NB4 (cell line): ENCODE measurements at regions not wholly inside any gene's neighbourhood (a gene's known extent, or its start where the extent isn't known, plus 50 kb on each side); places are given as distances from the start of the nearest gene placed in this dataset.
A peak's percentile ranks its signal among the peaks of the same experiment; 100 is the strongest.

Source experiments
- DNase-seq: peaks from one replicate; pipeline ENCODE4 v3.0.0; 2010; ENCODE audit warnings: low read depth
- H3K4me3 ChIP-seq: one replicate; pipeline ENCODE4 v1.5.1; 2011; ENCODE audit warnings: mild to moderate bottlenecking, low read depth, low read length, moderate library complexity
- MYC ChIP-seq: IDR thresholded peaks from 2 replicates; pipeline ENCODE4 v1.6.1; 2011; ENCODE audit warnings: low read depth, low read length
- POLR2A ChIP-seq: IDR thresholded peaks from 2 replicates; pipeline ENCODE4 v1.6.1; 2011; ENCODE audit warnings: mild to moderate bottlenecking; ENCODE audit not compliant: insufficient read length; ENCODE audit errors: extremely low read depth
- TF ChIP-seq, protein P1 (sequence below): IDR thresholded peaks from 2 replicates; pipeline ENCODE4 v1.6.1; 2011; ENCODE audit warnings: low read depth, low read length
- TF ChIP-seq, protein P2 (sequence below): IDR thresholded peaks from one replicate; pipeline ENCODE4 v1.5.1; 2012; ENCODE audit warnings: low read depth, low read length

DNA sequence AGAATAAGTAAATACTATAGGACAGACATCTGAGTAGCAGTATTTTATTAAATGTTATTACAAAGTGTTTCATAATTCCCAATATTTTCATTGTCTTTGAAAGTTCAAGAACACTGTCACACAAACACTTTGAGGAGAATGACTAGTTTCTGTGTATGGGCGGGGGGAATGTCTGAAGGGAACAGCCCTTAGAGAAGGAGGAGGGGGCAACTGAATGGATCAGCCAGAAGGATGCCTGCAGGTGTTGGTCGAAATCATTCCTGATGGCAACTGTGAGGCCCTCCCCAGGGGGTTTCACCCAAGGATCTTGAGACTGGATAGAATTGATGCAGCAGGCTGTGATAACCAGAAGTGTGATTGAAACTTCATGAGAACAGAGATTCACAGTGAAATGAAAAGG is 223.2 kb upstream of the C1orf87 start:
- no peak for DNase-seq
- TF ChIP-seq, protein P1, sequence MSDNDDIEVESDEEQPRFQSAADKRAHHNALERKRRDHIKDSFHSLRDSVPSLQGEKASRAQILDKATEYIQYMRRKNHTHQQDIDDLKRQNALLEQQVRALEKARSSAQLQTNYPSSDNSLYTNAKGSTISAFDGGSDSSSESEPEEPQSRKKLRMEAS: no peak
- TF ChIP-seq, protein P2, sequence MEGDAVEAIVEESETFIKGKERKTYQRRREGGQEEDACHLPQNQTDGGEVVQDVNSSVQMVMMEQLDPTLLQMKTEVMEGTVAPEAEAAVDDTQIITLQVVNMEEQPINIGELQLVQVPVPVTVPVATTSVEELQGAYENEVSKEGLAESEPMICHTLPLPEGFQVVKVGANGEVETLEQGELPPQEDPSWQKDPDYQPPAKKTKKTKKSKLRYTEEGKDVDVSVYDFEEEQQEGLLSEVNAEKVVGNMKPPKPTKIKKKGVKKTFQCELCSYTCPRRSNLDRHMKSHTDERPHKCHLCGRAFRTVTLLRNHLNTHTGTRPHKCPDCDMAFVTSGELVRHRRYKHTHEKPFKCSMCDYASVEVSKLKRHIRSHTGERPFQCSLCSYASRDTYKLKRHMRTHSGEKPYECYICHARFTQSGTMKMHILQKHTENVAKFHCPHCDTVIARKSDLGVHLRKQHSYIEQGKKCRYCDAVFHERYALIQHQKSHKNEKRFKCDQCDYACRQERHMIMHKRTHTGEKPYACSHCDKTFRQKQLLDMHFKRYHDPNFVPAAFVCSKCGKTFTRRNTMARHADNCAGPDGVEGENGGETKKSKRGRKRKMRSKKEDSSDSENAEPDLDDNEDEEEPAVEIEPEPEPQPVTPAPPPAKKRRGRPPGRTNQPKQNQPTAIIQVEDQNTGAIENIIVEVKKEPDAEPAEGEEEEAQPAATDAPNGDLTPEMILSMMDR: no peak
- TF ChIP-seq MYC (no peak), POLR2A (no peak)
- H3K4me3 ChIP-seq: no peak overlapping the region

DNA sequence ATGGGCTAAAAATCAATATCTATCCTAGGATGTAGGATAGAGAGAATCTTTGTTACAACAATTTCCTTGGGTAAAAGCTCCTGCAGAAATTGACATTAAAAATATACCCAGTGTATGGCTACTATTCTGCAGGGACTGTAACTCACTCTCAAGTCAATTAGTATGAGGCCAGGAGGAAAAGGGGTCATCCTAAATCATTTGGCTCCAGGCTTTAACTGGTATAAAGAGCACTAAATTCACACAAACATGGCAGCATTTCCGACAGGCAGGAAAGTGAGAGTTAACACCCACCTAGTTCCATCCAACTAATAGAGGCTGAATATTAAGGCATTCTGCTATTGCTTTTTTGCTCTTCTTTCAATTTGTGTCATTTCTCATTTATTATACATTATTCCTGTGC is 218.6 kb upstream of the C1orf87 start:
- DNase-seq: no peak
- H3K4me3 ChIP-seq: no peak overlapping the region
- TF ChIP-seq MYC (no peak), POLR2A (no peak)
- TF ChIP-seq, protein P2: no peak
- TF ChIP-seq, protein P1: no peak

DNA sequence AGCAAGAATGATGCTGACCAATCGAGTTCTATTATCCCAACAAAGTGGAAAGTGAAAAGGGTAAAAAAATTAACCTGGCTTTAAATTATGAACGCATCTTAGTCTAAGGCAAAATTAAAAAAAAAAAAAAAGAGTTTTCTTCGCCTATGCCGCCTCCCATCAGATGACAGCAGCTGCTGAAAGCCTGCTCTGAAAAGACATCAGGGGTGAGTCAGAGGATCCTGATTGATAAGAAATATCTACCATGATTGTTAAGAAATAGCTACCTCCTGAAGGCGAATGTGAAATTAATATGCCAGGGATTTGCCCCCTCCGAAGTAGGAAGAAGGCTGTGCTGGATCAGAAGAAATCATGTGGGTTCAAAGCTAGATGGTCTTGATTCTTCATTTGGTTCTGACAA is 216.8 kb upstream of the C1orf87 start:
- H3K4me3 ChIP-seq: no peak overlapping the region
- no peak for DNase-seq
- TF ChIP-seq MYC (no peak), POLR2A (no peak)
- TF ChIP-seq, protein P2: no peak
- TF ChIP-seq, protein P1: no peak

DNA sequence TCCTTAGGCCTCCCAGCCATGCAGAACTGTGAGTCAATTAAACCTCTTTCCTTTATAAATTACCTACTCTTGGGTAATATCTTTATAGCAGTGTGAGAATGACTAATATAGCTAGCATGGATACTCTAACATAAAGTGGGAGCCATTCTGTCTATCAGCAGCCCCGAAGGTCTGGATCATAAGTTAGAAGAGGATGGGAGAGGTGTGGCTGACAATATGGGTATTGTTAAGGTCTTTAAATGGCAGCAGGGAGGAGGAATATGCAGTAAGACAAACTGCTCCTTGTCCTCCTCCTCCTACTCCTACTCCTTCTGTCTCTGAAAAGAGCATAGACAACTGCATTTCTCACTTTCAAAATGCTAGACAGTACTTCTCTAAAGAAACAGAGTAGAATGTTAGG is 214.0 kb upstream of the C1orf87 start:
- no peak for DNase-seq
- no peak overlapping the region for H3K4me3 ChIP-seq
- no peak for TF ChIP-seq MYC
- TF ChIP-seq, protein P2: no peak
- TF ChIP-seq POLR2A: no peak
- TF ChIP-seq, protein P1: no peak

DNA sequence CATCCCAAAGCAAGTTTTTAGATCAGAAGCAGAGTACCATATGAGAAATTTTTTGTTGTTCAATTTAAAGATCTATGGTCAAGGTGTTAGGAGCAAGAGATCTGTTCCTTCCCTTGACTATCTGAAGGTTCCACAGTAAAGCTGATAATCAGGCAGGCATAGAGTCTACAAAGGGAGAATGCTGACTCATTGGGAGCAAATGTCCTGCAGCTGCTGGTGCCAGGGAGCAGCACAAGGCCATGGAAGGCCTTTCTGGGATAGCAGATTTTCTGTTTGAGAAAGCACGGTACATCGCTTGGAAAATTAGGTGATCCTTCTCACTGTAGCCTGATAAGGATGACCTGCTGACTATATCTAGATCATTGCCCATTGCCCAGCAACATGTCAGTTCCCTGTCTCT is 210.1 kb upstream of the C1orf87 start:
- DNase-seq: no peak
- TF ChIP-seq MYC (no peak), POLR2A (no peak)
- TF ChIP-seq, protein P2: no peak
- TF ChIP-seq, protein P1: no peak
- no peak overlapping the region for H3K4me3 ChIP-seq

DNA sequence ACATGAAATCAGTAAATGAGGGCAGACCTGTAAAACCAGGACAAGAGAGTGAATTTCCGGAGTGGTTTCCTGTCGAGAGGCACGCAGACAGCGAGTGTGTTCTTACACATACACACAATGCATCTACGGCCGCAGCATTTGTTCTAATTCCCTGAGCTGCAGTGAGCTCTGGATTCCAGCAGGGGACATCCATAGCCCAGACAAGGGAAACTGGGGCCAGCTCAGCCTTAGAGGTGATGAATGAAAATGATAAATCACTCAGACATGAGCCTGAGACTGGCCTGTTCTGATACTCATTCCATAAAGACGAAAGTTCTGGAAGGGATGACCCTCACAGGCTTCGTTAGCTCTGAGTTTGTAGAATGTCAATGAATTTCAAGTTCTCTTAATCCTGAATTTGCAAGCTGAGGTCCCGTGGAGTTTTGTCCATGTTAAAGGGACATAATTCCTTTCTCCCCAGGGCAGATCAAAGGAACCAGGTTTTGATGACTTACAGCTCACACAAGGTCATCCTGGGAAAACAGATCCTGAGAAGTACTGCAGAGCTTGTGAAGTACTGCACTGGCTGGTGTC is 207.9 kb upstream of the C1orf87 start:
- peak; percentile 65 for DNase-seq
- no peak overlapping the region for H3K4me3 ChIP-seq
- TF ChIP-seq MYC (no peak), POLR2A (no peak)
- TF ChIP-seq, protein P1: no peak
- TF ChIP-seq, protein P2: peak; percentile 82
